GM23248 (cell line): ENCODE measurements at regions not wholly inside any gene's neighbourhood (a gene's known extent, or its start where the extent isn't known, plus 50 kb on each side); places are given as distances from the start of the nearest gene placed in this dataset.
"Not testable (repeated sequence)": the region's sequence is repeated elsewhere in the genome, so short reads cannot be mapped to it uniquely, and the experiment has no call there.

Experiments used
- DNase-seq: peaks from one replicate; pipeline ENCODE4 v3.0.0-alpha.2; 2015
- H2AFZ ChIP-seq: fragments of 200-600 bp; sonication (generic); 2 replicates; pipeline ENCODE4 v1.6.1; 2016; ENCODE audit warnings: antibody characterized with exemption
- H3F3A ChIP-seq: fragments of 200-600 bp; sonication (generic); 2 replicates; pipeline ENCODE4 v1.6.1; 2016; ENCODE audit warnings: mild to moderate bottlenecking, antibody characterized with exemption, mixed run types; ENCODE audit not compliant: insufficient read depth
- H3K27ac ChIP-seq: fragments of 200-600 bp; sonication (generic); 2 replicates; pipeline ENCODE4 v1.5.1; 2016; ENCODE audit warnings: mild to moderate bottlenecking
- H3K27me3 ChIP-seq: fragments of 200-600 bp; sonication (generic); replicated peaks from 2 replicates; pipeline ENCODE4 v1.6.1; 2016; ENCODE audit warnings: mild to moderate bottlenecking; ENCODE audit not compliant: insufficient read depth
- H3K36me3 ChIP-seq: fragments of 200-600 bp; sonication (generic); 2 replicates; pipeline ENCODE4 v1.6.1; 2016; ENCODE audit warnings: low read depth, mild to moderate bottlenecking
- H3K4me1 ChIP-seq: fragments of 200-600 bp; sonication (generic); 2 replicates; pipeline ENCODE4 v1.6.1; 2016; ENCODE audit warnings: mild to moderate bottlenecking; ENCODE audit not compliant: insufficient read depth
- H3K4me2 ChIP-seq: fragments of 200-600 bp; sonication (generic); one replicate; pipeline ENCODE4 v1.6.1; 2016; ENCODE audit warnings: mild to moderate bottlenecking; ENCODE audit not compliant: unreplicated experiment
- H3K4me3 ChIP-seq: fragments of 200-600 bp; sonication (generic); 2 replicates; pipeline ENCODE4 v1.5.1; 2016; ENCODE audit warnings: mild to moderate bottlenecking
- H3K79me2 ChIP-seq: fragments of 200-600 bp; sonication (generic); 2 replicates; pipeline ENCODE4 v1.6.1; 2016; ENCODE audit warnings: mild to moderate bottlenecking; ENCODE audit not compliant: insufficient read depth
- H3K9ac ChIP-seq: fragments of 200-600 bp; sonication (generic); 2 replicates; pipeline ENCODE4 v1.6.1; 2016; ENCODE audit warnings: mild to moderate bottlenecking
- H3K9me2 ChIP-seq: fragments of 200-600 bp; sonication (generic); 2 replicates; pipeline ENCODE4 v1.6.1; 2016; ENCODE audit warnings: mixed run types, mild to moderate bottlenecking, moderate library complexity; ENCODE audit not compliant: insufficient read depth
- H3K9me3 ChIP-seq: fragments of 200-600 bp; sonication (generic); one replicate; pipeline ENCODE4 v1.6.1; 2017; ENCODE audit warnings: low read depth
- H4K20me1 ChIP-seq: fragments of 200-600 bp; sonication (generic); 2 replicates; pipeline ENCODE4 v1.6.0; 2016; ENCODE audit not compliant: insufficient read depth
- EZH2 ChIP-seq: fragments of 200-600 bp; sonication (generic); IDR thresholded peaks from 2 replicates; pipeline ENCODE4 v1.6.1; 2018; ENCODE audit warnings: antibody characterized with exemption, mild to moderate bottlenecking; ENCODE audit not compliant: insufficient read depth, poor library complexity, severe bottlenecking
- EZH2phosphoT487 ChIP-seq: fragments of 200-600 bp; sonication (generic); IDR thresholded peaks from 2 replicates; pipeline ENCODE4 v1.6.1; 2018; ENCODE audit warnings: antibody characterized with exemption, moderate library complexity, mild to moderate bottlenecking, low read depth; ENCODE audit not compliant: insufficient read depth
- whole genome bisulfite sequencing, 2 experiments: methylation state at CpG; one replicate each; pipeline ENCODE4 v1.1.6; 2015 to 2017; ENCODE audit warnings: low lambda C conversion rate in 2 of 2, low coverage in 1 of 2; ENCODE audit errors: missing lambda C conversion rate in 2 of 2; 5-methylcytosine and 5-hydroxymethylcytosine counted together
- in situ Hi-C: fragments of 300-500 bp; cut with MboI; formaldehyde crosslinking; loops from 2 replicates; pipeline ENCODE4 v1.15.0; 2020

- H3K9me3 ChIP-seq: no peaks in the 10 kb centered on the region
- H3K79me2 ChIP-seq: no peaks in the 10 kb centered on the region
- WGBS, 2 experiments: 92% methylated on average over 7 of the region's 7 CpGs
- no peak overlapping the region for H3K4me2 ChIP-seq
- H3F3A ChIP-seq: 0 out of 2 replicates have a peak, but pooled peaks cover 6% of the 10 kb centered on the region
- no peak overlapping the region for H2AFZ ChIP-seq
- DNase-seq: no peak
- H3K9ac ChIP-seq: no peak overlapping the region
- no peaks in the 10 kb centered on the region for H3K9me2 ChIP-seq
- H3K27me3 ChIP-seq: no peaks in the 10 kb centered on the region
- H3K36me3 ChIP-seq: no peaks in the 10 kb centered on the region
- H3K27ac ChIP-seq: no peak overlapping the region
- peaks cover 12% of the 10 kb centered on the region; the same call in 1 of the 2 replicates for H3K4me1 ChIP-seq
- H3K4me3 ChIP-seq: no peak overlapping the region
- H4K20me1 ChIP-seq: no peaks in the 10 kb centered on the region
- in situ Hi-C loops: no loop called here
- TF ChIP-seq EZH2: no peak
- TF ChIP-seq EZH2phosphoT487: no peak
These were observed 98.1 kb downstream of the SEC16B start for GRCh38 chr1:177871613-177872307.

DNA sequence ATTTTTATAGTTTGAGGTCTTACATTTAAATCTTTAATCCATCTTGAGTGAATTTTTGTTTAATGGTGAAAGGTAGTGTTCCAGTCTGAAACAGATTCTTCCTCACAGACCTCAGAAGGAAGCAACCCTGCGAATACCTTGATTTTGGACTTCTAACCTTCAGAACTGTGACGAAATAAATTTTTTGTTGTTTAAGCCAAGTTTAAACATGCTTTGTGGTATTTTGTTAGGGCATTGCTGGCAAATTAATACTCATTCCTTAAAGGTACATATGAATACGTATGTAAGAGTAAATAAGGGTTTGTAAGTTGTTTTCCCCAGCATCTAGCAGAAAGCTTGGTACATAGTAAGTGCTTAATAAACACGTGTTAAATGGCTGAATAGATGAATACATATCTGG lies 100.3 kb downstream of the SEC16B start:
- no peak overlapping the region for H3K9ac ChIP-seq
- in situ Hi-C loops: no loop called here
- no peak for DNase-seq
- no peak for TF ChIP-seq EZH2phosphoT487
- no peak for TF ChIP-seq EZH2
- no peaks in the 10 kb centered on the region for H3K36me3 ChIP-seq
- H3K27me3 ChIP-seq: no peaks in the 10 kb centered on the region
- no peaks in the 10 kb centered on the region for H3K9me2 ChIP-seq
- no peaks in the 10 kb centered on the region for H4K20me1 ChIP-seq
- no peak overlapping the region for H2AFZ ChIP-seq
- H3K4me3 ChIP-seq: no peak overlapping the region
- no peaks in the 10 kb centered on the region for H3K79me2 ChIP-seq
- H3F3A ChIP-seq: 0 out of 2 replicates have a peak, but pooled peaks cover 6% of the 10 kb centered on the region
- 91 to 98% methylated on average over 4 of the region's 4 CpGs for WGBS, 2 experiments
- H3K9me3 ChIP-seq: no peaks in the 10 kb centered on the region
- no peak overlapping the region for H3K27ac ChIP-seq
- no peak overlapping the region for H3K4me2 ChIP-seq
- H3K4me1 ChIP-seq: peaks cover 12% of the 10 kb centered on the region; the same call in 1 of the 2 replicates

- H3K79me2 ChIP-seq, H3K4me2 ChIP-seq, H3K9ac ChIP-seq, H3K36me3 ChIP-seq, in situ Hi-C loops, H3K27me3 ChIP-seq, H4K20me1 ChIP-seq, H3F3A ChIP-seq, H3K9me3 ChIP-seq, DNase-seq, H3K9me2 ChIP-seq, H3K4me3 ChIP-seq, H2AFZ ChIP-seq, H3K27ac ChIP-seq: not testable (repeated sequence)
- peaks cover 12% of the 10 kb centered on the region; the same call in 1 of the 2 replicates for H3K4me1 ChIP-seq
These were observed 100.8 kb downstream of the SEC16B start for GRCh38 chr1:177869011-177869410.

DNA sequence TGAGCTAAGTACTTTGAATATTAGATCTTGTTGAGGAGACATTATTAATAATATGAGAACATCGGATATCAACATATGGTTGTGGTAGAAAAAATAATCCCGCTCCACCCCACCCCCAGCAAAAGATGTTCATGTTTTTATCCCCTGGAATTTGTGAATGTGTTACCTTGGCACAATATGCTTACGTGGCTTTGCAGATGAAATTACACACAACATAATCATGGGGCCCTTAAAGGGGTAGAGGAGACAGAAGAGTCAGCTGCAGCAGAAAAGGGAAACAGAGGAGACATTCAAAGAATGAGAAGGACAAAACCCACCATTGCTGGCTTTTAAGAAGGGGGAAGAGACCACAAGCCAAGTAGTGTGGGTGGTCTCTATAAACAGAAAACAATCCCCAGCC lies 104.1 kb downstream of the SEC16B start:
- Histone ChIP-seq H3K9me2 (no peaks in the 10 kb centered on the region), H3K4me1 (0 out of 2 replicates have a peak, but pooled peaks cover 4% of the 10 kb centered on the region), H3K27me3 (no peaks in the 10 kb centered on the region), H3K79me2 (no peaks in the 10 kb centered on the region), H3K27ac (no peak overlapping the region), H3K36me3 (no peaks in the 10 kb centered on the region), H2AFZ (no peak overlapping the region), H3K9ac (no peak overlapping the region), H3K4me3 (no peak overlapping the region), H4K20me1 (no peaks in the 10 kb centered on the region), H3F3A (0 out of 2 replicates have a peak, but pooled peaks cover 6% of the 10 kb centered on the region), H3K4me2 (no peak overlapping the region), H3K9me3 (no peaks in the 10 kb centered on the region)
- no peak for DNase-seq
- in situ Hi-C loops: no loop called here
- TF ChIP-seq EZH2phosphoT487 (no peak), EZH2 (no peak)
- 70 to 75% methylated on average over 3 of the region's 3 CpGs for WGBS, 2 experiments
